GM12801 (cell line): ENCODE measurements at regions not wholly inside any gene's neighbourhood (a gene's known extent, or its start where the extent isn't known, plus 50 kb on each side); places are given as distances from the start of the nearest gene placed in this dataset.

Experiments
- CTCF ChIP-seq: IDR thresholded peaks from one replicate; pipeline ENCODE4 v1.5.1; 2011; ENCODE audit warnings: control low read depth; ENCODE audit not compliant: insufficient read length; ENCODE audit errors: extremely low read depth

- no peak for TF ChIP-seq CTCF
These were observed 400.5 kb upstream of the CCDC196 start for GRCh38 chr14:66085665-66086064.

GRCh38 chr14:66087231-66087630 is 398.9 kb upstream of the CCDC196 start:
- TF ChIP-seq CTCF, result no peak

- no peak for TF ChIP-seq CTCF
These were observed 397.5 kb upstream of the CCDC196 start for GRCh38 chr14:66088656-66089055.

- no peak for TF ChIP-seq CTCF
These were observed 394.0 kb upstream of the CCDC196 start for GRCh38 chr14:66092206-66092605.

- TF ChIP-seq CTCF, result no peak
These were observed 393.4 kb upstream of the CCDC196 start for GRCh38 chr14:66092748-66093147.

GRCh38 chr14:66094001-66094727 is 392.0 kb upstream of the CCDC196 start:
- TF ChIP-seq CTCF, result no peak

- no peak for TF ChIP-seq CTCF
These were observed 386.7 kb upstream of the CCDC196 start for GRCh38 chr14:66099451-66099850.
